Ovary (tissue), 3 donors: ENCODE measurements at regions not wholly inside any gene's neighbourhood (a gene's known extent, or its start where the extent isn't known, plus 50 kb on each side); places are given as distances from the start of the nearest gene placed in this dataset.
"Not testable (repeated sequence)": the region's sequence is repeated elsewhere in the genome, so short reads cannot be mapped to it uniquely, and the experiment has no call there.

Experiments
- POLR2A ChIP-seq: fragments of 450-650 bp; IDR thresholded peaks from one replicate; pipeline ENCODE4 v1.6.1; 2017; ENCODE audit warnings: antibody characterized with exemption, mild to moderate bottlenecking, moderate library complexity
- TF ChIP-seq, protein P1 (sequence below), 3 donors: fragments of 450-650 bp in 2 of 3; fragments of 200-600 bp in 1 of 3; IDR thresholded peaks; one replicate each; pipeline versions ENCODE4 v1.5.1 to v1.8.0; 2016 to 2022; ENCODE audit warnings: antibody characterized with exemption in 3 of 3, mild to moderate bottlenecking in 1 of 3
- donor health status: DM: no; HTN: no; CAD: no.

DNA sequence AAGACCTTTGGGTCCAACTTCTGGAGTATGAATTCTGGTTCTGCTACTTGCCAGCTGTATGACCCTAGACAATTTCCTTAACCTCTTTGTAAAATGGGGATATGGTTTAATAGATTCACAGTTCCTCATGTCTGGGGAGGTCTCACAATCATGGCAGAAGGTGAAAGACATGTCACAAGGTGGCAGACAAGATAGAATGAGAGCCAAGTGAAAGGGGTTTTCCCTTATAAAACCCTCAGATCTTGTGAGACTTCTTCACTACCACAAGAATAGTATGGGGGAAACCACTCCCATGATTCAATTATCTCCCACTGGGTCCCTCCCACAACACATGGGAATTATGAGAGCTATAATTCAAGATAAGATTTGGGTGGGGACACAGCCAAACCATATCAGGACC lies 63.9 kb upstream of the NRIP1 start:
- TF ChIP-seq, protein P1, sequence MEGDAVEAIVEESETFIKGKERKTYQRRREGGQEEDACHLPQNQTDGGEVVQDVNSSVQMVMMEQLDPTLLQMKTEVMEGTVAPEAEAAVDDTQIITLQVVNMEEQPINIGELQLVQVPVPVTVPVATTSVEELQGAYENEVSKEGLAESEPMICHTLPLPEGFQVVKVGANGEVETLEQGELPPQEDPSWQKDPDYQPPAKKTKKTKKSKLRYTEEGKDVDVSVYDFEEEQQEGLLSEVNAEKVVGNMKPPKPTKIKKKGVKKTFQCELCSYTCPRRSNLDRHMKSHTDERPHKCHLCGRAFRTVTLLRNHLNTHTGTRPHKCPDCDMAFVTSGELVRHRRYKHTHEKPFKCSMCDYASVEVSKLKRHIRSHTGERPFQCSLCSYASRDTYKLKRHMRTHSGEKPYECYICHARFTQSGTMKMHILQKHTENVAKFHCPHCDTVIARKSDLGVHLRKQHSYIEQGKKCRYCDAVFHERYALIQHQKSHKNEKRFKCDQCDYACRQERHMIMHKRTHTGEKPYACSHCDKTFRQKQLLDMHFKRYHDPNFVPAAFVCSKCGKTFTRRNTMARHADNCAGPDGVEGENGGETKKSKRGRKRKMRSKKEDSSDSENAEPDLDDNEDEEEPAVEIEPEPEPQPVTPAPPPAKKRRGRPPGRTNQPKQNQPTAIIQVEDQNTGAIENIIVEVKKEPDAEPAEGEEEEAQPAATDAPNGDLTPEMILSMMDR (IDR thresholded peaks at IDR 0.05): not testable (repeated sequence)
- TF ChIP-seq POLR2A: not testable (repeated sequence)
